ENCODE measurements at regions not wholly inside any gene's neighbourhood (a gene's known extent, or its start where the extent isn't known, plus 50 kb on each side); places are given as distances from the start of the nearest gene placed in this dataset.

DNA sequence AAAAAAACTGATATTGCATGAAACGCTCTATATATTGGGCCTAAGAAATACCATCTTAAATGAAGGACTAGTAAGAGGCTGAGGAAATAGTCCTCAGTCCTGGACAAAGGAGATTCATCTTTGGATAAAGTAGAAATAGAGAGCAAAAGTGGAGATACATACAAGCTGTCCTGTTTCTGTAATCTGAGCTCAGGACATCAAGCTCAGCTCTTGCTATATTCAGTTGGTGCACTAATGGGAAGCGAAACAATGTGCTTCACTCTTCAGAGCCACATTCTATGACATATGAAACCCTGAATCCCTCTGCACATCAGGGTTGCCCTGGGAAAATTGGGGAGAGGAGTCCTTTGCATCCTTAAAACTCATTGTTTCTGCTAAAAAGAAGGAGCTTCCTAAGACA is 290.7 kb downstream of the VPS13C start:
- H3K4me3 ChIP-seq (ENCODE audit: low read depth, low read length): no peak overlapping the region
- DNase-seq (ENCODE audit: low read depth): no peak
- TF ChIP-seq, protein P1, sequence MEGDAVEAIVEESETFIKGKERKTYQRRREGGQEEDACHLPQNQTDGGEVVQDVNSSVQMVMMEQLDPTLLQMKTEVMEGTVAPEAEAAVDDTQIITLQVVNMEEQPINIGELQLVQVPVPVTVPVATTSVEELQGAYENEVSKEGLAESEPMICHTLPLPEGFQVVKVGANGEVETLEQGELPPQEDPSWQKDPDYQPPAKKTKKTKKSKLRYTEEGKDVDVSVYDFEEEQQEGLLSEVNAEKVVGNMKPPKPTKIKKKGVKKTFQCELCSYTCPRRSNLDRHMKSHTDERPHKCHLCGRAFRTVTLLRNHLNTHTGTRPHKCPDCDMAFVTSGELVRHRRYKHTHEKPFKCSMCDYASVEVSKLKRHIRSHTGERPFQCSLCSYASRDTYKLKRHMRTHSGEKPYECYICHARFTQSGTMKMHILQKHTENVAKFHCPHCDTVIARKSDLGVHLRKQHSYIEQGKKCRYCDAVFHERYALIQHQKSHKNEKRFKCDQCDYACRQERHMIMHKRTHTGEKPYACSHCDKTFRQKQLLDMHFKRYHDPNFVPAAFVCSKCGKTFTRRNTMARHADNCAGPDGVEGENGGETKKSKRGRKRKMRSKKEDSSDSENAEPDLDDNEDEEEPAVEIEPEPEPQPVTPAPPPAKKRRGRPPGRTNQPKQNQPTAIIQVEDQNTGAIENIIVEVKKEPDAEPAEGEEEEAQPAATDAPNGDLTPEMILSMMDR (conservative IDR thresholded peaks at IDR 0.05; ENCODE audit: low read depth, low read length): no peak

DNA sequence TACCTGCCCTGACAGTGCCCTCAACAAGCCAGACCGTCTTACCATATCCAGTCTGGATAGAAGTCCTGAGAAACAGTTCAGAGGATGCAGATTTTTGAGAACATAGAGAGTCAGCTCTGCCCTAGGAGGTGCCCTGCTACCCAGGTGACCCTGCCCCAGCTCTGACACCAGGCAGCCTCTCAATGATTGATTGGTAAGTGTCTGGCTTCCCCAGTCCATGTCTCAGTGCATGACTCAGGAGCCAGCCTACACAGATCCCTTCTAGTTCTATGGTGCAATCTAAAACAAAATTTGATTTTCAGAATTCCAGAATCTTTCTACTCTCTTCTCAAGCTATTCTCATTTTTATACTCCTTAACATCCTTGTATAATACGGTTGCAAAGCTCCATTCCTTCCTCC is 292.1 kb downstream of the VPS13C start:
- TF ChIP-seq, protein P1 (conservative IDR thresholded peaks at IDR 0.05; ENCODE audit: low read depth, low read length): no peak
- H3K4me3 ChIP-seq (ENCODE audit: low read depth, low read length): no peak overlapping the region
- DNase-seq (ENCODE audit: low read depth): no peak

DNA sequence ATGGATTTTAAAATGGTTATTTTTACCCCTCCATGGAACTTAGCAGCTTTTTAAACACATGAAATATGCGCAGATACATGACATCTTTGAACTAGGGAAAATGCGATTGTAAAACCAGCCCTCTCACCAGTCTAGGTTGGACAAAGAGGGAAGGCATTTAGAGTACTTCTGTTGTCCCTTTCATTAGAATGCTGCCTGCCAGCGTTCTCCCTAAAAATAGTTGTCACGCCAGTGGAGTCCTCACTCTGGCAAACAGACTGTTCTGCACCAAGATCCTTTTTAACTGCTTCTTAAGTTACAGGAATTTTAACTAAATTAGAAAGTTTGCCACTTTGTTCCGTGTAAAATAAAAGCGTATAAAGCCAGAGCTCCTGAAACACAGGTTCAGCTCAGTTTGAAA is 295.3 kb downstream of the VPS13C start:
- no peak overlapping the region for H3K4me3 ChIP-seq (ENCODE audit: low read depth, low read length)
- DNase-seq (ENCODE audit: low read depth): no peak
- TF ChIP-seq, protein P1 (conservative IDR thresholded peaks at IDR 0.05; ENCODE audit: low read depth, low read length): no peak

DNA sequence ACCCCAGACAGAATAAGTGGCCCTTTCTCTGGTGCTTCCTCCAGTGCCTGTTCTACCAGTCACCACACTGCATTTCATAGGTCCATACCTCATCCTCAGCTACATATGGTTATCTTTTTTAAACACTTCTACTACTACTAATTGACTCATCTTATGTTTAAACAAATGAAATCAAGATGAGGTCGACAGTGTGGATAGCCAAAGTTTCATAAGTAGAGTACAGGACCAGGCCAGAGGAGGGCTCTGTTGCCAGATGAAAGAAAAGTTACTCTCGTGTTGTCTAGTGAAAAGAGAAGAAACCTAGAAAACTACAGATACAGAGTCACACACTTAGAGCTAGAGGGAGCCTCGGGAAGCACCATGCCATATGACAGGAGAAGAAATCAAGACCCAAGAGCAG is 296.1 kb downstream of the VPS13C start:
- TF ChIP-seq, protein P1 (conservative IDR thresholded peaks at IDR 0.05; ENCODE audit: low read depth, low read length): no peak

DNA sequence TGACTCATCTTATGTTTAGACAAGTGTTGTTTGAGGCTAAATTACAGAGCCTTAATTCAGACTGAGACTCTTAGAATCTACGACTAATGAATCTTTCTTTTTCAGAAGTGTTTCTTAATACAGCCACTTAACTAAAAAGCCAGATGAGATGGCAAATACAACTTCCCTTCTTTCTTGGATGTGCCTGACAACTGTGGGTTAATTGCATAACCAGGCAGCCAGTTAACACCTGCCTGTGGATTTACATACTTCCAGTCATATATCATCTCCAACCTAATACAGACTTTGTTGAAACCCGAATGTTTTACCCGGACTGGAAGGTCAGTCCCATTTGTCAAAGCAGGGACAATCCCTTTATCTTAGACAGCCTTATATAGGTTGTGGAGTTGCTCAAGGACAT is 297.6 kb downstream of the VPS13C start:
- TF ChIP-seq, protein P1 (conservative IDR thresholded peaks at IDR 0.05; ENCODE audit: low read depth, low read length): no peak
- no peak overlapping the region for H3K4me3 ChIP-seq (ENCODE audit: low read depth, low read length)
- no peak for DNase-seq (ENCODE audit: low read depth)

More for the DNA sequence above, 296.1 kb downstream of the VPS13C start:
- H3K4me3 ChIP-seq (ENCODE audit: low read depth, low read length): no peak overlapping the region
- DNase-seq (ENCODE audit: low read depth): no peak

DNA sequence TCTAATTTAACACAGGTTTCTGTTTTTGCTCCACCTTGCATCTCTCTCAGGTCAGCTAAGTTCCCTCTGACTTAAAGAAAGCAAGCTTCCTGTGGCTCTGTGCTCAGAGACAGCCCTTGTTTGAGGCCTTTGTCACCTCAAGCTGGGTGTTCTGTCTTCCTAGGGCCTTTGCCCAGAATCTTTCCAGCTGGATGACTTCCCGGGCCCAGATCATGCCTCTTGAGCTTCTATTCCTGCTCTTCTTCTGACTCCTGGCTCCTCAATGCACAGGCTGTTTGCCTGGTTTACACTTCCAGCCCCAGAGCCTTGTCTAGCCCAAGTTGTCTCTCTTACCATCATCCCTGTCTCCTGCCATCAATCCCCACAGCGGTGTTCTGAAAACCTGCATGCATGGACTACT is 300.6 kb downstream of the VPS13C start:
- DNase-seq (ENCODE audit: low read depth): no peak
- no peak overlapping the region for H3K4me3 ChIP-seq (ENCODE audit: low read depth, low read length)
- TF ChIP-seq, protein P1 (conservative IDR thresholded peaks at IDR 0.05; ENCODE audit: low read depth, low read length): no peak

DNA sequence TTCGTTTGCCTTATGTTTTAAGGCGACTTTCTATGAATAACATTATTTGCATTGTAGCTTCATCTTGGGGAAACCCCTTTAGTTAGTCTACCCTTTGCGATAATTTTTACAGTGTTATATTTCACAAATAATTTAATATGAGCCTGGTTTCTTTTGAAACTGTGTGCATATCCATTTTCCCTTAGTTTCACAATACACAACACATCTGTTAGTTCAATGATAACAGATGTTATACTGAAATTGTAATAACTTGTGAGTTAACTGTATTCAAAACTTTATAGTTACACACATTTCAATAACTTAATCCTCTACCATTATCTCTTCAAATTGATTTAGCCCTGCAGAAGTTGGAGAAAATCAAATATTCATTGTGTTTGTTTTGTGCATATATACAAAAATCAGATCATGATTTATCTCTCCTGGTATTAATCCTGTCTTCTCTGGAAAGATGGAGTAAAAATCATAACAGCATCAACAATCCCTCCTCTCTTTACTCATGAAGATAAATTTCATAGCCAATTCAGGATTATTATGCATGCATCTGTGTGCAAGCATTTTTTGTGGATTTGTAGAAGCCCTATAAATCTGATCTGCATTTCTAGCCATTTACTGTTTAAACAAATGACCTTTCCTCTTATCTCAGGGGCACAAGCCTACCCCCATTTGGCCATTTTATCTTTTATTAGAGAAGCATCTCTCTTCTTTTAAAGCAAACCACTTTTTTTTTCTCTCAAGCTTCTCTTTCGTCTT is 304.0 kb downstream of the VPS13C start:
- no peak for DNase-seq (ENCODE audit: low read depth)
- TF ChIP-seq, protein P1 (conservative IDR thresholded peaks at IDR 0.05; ENCODE audit: low read depth, low read length): no peak
- H3K4me3 ChIP-seq (ENCODE audit: low read depth, low read length): no peak overlapping the region

All from choroid plexus epithelial cell (primary cell).